ENCODE measurements at regions not wholly inside any gene's neighbourhood (a gene's known extent, or its start where the extent isn't known, plus 50 kb on each side); places are given as distances from the start of the nearest gene placed in this dataset.
A peak's percentile ranks its signal among the peaks of the same experiment; 100 is the strongest.

DNA sequence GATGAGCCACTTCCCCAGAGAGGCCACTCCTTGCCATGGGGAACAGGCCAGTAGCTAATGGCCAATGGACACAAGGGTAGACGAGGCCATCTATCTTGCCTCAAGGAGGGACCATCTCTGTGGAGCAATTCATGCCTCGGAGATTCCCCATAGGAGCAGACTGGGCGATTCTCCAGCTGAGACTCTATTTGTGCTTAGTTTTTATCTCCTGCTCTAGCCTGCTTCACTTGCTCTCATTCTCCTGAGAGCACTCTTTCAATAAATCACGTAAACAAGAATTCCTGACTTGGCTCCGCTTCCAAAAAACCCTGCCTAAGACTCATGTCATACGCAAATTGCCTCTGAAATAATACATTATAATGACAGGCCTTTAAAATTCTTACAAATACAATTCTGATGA lies 396.4 kb upstream of the USP15 start:
- Mint-ChIP-seq H3K4me1 (peaks cover 0 to 1% (median 0%) of the 10 kb centered on the region in 7 donors), H3K27me3 (peaks cover 0 to 7% (median 0%) of the 10 kb centered on the region in 5 donors), H3K36me3 (no peaks in the 10 kb centered on the region), H3K4me3 (no peak overlapping the region), H3K27ac (no peak overlapping the region), H3K9me3 (no peaks in the 10 kb centered on the region)
- Histone ChIP-seq H3K4me1 (ENCODE audit: control insufficient read depth in 2 of 2, insufficient read depth in 2 of 2, low read length in 2 of 2) (no peaks in the 10 kb centered on the region), H3K9me3 (ENCODE audit: control insufficient read depth in 2 of 3, low read length in 3 of 3) (no peaks in the 10 kb centered on the region), H3K27me3 (ENCODE audit: control insufficient read depth in 2 of 2, insufficient read depth in 2 of 2, low read length in 2 of 2) (no peaks in the 10 kb centered on the region), H3K36me3 (ENCODE audit: control insufficient read depth in 2 of 3, insufficient read depth in 3 of 3, low read length in 3 of 3) (no peaks in the 10 kb centered on the region), H3K4me3 (ENCODE audit: low read length) (no peak overlapping the region), H3K27ac (ENCODE audit: low read depth, low read length) (no peak overlapping the region)
- POLR2A ChIA-PET = no interaction called here
- no peak for ATAC-seq
- DNase-seq = no peak
- intact Hi-C loops (cut with micrococcal nuclease) = loop anchor here in 1 of 2 donors (10.0 kb wide), 1 partner anchor 131 kb away; no protein-coding TSS in a partner anchor
- CTCF ChIA-PET = no interaction called here

DNA sequence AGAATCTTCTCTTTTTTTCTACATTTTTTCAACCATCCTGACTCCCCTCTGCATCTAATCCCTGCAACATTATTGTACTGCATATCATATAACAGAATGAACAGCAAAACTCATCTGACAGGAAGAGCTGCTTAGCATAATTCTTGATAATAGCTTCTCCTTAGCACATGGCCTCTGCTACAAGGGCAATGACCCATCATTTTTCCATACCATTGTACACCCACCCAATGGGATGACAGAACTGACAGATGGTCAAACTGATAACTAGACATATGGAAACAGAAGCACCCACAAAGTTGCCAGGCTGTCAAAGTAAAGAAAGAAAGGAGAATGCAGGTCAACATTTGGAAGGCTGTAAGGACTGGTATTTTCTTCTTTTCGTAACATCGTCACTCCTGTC lies 390.4 kb upstream of the USP15 start:
- peaks cover 0 to 2% (median 0%) of the 10 kb centered on the region in 5 donors for H3K36me3 Mint-ChIP-seq

DNA sequence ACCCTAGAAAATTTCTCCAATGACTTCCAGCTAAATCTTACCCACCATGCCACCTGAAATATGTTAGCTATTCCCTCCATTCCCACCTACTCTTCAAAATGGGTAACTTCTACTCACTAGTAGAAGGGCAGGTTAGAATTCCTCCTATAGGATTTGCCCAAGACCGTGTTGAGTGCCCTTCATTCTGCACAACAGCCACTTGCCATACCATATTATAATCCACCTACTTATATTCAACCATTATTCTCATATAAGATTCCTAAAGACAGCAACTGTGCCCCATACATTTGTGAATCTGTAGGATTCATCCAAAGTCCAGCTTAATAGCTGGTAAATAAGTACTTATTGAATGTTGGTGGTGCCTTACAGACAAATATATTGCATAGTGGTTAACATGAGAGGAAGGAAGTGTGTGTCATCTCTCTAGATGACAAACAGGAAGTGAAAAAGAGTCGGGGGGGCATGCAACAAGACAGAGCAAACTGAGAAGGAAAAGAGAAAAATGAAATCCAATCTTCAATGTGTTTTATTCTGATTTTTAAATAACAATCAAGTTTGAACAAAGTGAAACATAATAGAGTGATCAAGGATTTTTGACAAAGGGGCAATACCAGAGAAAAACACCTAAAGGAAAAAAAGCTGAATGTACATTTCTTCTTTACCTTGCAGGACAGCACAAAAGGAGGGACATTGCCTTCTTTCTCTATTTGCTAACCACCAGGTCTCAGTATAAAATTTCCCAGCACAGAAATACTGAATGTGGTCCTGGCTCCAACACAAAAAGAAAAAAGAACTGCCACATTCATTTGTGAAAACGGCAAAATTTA lies 389.3 kb upstream of the USP15 start:
- POLR2A ChIA-PET = no interaction called here
- Histone ChIP-seq H3K27ac (ENCODE audit: low read depth, low read length) (no peak overlapping the region), H3K9me3 (ENCODE audit: control insufficient read depth in 2 of 3, low read length in 3 of 3) (no peaks in the 10 kb centered on the region), H3K27me3 (ENCODE audit: control insufficient read depth in 2 of 2, insufficient read depth in 2 of 2, low read length in 2 of 2) (no peaks in the 10 kb centered on the region), H3K4me3 (ENCODE audit: low read length) (no peak overlapping the region), H3K36me3 (ENCODE audit: control insufficient read depth in 2 of 3, insufficient read depth in 3 of 3, low read length in 3 of 3) (no peaks in the 10 kb centered on the region), H3K4me1 (ENCODE audit: control insufficient read depth in 2 of 2, insufficient read depth in 2 of 2, low read length in 2 of 2) (peaks cover 0 to 10% of the 10 kb centered on the region in 2 donors)
- peak in 7 of 9 donors; percentile 5 to 45 (median 25) for DNase-seq
- Mint-ChIP-seq H3K4me3 (no peak overlapping the region), H3K36me3 (peaks cover 0 to 2% (median 0%) of the 10 kb centered on the region in 5 donors), H3K9me3 (peaks cover 0 to 8% (median 0%) of the 10 kb centered on the region in 11 donors), H3K27me3 (peaks cover 0 to 11% (median 0%) of the 10 kb centered on the region in 5 donors), H3K27ac (no peak overlapping the region), H3K4me1 (peaks cover 0 to 7% (median 3%) of the 10 kb centered on the region in 7 donors)
- CTCF ChIA-PET = no interaction called here
- peak; percentile 79 for ATAC-seq
- intact Hi-C loops (cut with micrococcal nuclease) = loop anchor here (5.0 to 10.0 kb wide), 2 partner anchors 324 to 391 kb away; partner anchors contain the start of gene USP15 (in 1 of the 2)

More for the DNA sequence above, 390.4 kb upstream of the USP15 start:
- Mint-ChIP-seq H3K27ac (no peak overlapping the region), H3K4me1 (peaks cover 0 to 7% (median 3%) of the 10 kb centered on the region in 7 donors), H3K27me3 (peaks cover 0 to 10% (median 0%) of the 10 kb centered on the region in 5 donors), H3K9me3 (peaks cover 0 to 8% (median 0%) of the 10 kb centered on the region in 11 donors), H3K4me3 (no peak overlapping the region)
- Histone ChIP-seq H3K27ac (ENCODE audit: low read depth, low read length) (no peak overlapping the region), H3K9me3 (ENCODE audit: control insufficient read depth in 2 of 3, low read length in 3 of 3) (no peaks in the 10 kb centered on the region), H3K4me1 (ENCODE audit: control insufficient read depth in 2 of 2, insufficient read depth in 2 of 2, low read length in 2 of 2) (peaks cover 0 to 10% of the 10 kb centered on the region in 2 donors), H3K27me3 (ENCODE audit: control insufficient read depth in 2 of 2, insufficient read depth in 2 of 2, low read length in 2 of 2) (no peaks in the 10 kb centered on the region), H3K36me3 (ENCODE audit: control insufficient read depth in 2 of 3, insufficient read depth in 3 of 3, low read length in 3 of 3) (no peaks in the 10 kb centered on the region), H3K4me3 (ENCODE audit: low read length) (no peak overlapping the region)
- CTCF ChIA-PET = no interaction called here
- DNase-seq (no peak), ATAC-seq (no peak)
- intact Hi-C loops (cut with micrococcal nuclease) = loop anchor here (5.0 to 10.0 kb wide), 3 partner anchors 125 to 393 kb away; partner anchors contain the start of gene USP15 (in 1 of the 2)
- POLR2A ChIA-PET = no interaction called here

DNA sequence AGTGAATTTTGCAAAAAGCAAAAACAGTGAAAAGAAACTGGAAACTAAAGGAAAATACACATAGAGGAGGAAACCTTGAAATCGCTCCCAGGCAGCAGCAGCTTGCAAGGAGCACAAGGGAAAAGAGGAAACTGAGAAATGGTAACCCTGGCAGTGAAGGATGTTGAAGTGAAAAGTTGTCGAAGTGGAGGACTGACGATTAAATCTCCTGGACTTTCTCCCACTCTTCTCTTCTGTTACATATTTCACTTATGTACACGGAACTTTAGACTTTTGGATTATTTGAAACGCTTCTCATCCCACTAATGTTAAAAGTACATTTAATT lies 388.8 kb upstream of the USP15 start:
- Histone ChIP-seq H3K27me3 (ENCODE audit: control insufficient read depth in 2 of 2, insufficient read depth in 2 of 2, low read length in 2 of 2) (no peaks in the 10 kb centered on the region), H3K4me1 (ENCODE audit: control insufficient read depth in 2 of 2, insufficient read depth in 2 of 2, low read length in 2 of 2) (peaks cover 0 to 10% of the 10 kb centered on the region in 2 donors), H3K4me3 (ENCODE audit: low read length) (no peak overlapping the region), H3K27ac (ENCODE audit: low read depth, low read length) (no peak overlapping the region), H3K9me3 (ENCODE audit: control insufficient read depth in 2 of 3, low read length in 3 of 3) (no peaks in the 10 kb centered on the region), H3K36me3 (ENCODE audit: control insufficient read depth in 2 of 3, insufficient read depth in 3 of 3, low read length in 3 of 3) (no peaks in the 10 kb centered on the region)
- peaks cover 0 to 2% (median 0%) of the 10 kb centered on the region in 5 donors for H3K36me3 Mint-ChIP-seq
- H3K27me3 Mint-ChIP-seq = peaks cover 0 to 12% (median 0%) of the 10 kb centered on the region in 5 donors
- CTCF ChIA-PET = no interaction called here
- H3K27ac Mint-ChIP-seq = no peak overlapping the region
- peaks cover 0 to 7% (median 3%) of the 10 kb centered on the region in 7 donors for H3K4me1 Mint-ChIP-seq
- POLR2A ChIA-PET = no interaction called here
- H3K9me3 Mint-ChIP-seq = peaks cover 0 to 8% (median 0%) of the 10 kb centered on the region in 11 donors
- ATAC-seq = no peak
- intact Hi-C loops (cut with micrococcal nuclease) = loop anchor here (5.0 to 10.0 kb wide), 2 partner anchors 323 to 391 kb away; partner anchors contain the start of gene USP15 (in 1 of the 2)
- H3K4me3 Mint-ChIP-seq = peak overlapping the region in 1 of 10 donors; percentile 11
- DNase-seq = no peak

DNA sequence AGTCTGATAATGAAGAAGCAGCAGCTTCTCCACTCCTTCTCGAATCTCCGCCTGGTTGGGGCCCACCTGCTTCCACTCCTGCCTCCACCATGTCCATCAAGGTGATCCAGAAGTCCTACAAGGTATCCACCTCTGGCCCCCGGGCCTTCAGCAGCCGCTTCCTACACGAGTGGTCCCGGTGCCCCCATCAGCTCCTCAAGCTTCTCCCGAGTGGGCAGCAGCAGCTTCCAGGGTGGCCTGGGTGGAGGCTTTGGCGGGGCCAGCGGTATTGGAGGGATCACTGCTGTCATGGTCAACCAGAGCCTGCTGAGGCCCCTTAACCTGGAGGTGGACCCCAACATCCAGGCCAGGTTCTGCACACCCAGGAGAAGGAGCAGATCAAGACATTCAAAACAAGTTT lies 381.0 kb upstream of the USP15 start:
- no peaks in the 10 kb centered on the region for H3K9me3 ChIP-seq (ENCODE audit: control insufficient read depth in 2 of 3, low read length in 3 of 3)
- no peak for DNase-seq
- no peak for ATAC-seq
- H3K36me3 ChIP-seq (ENCODE audit: control insufficient read depth in 2 of 3, insufficient read depth in 3 of 3, low read length in 3 of 3) = no peaks in the 10 kb centered on the region
- ChIA-PET POLR2A (no interaction called here), CTCF (no interaction called here)
- Mint-ChIP-seq H3K4me3 (no peak overlapping the region), H3K9me3 (peaks cover 0 to 2% (median 0%) of the 10 kb centered on the region in 11 donors), H3K4me1 (no peaks in the 10 kb centered on the region), H3K27me3 (peaks cover 0 to 15% (median 0%) of the 10 kb centered on the region in 5 donors), H3K36me3 (no peaks in the 10 kb centered on the region), H3K27ac (no peak overlapping the region)
- H3K4me3 ChIP-seq (ENCODE audit: low read length) = no peak overlapping the region
- no peak overlapping the region for H3K27ac ChIP-seq (ENCODE audit: low read depth, low read length)
- H3K4me1 ChIP-seq (ENCODE audit: control insufficient read depth in 2 of 2, insufficient read depth in 2 of 2, low read length in 2 of 2) = no peaks in the 10 kb centered on the region
- intact Hi-C loops (cut with micrococcal nuclease) = loop anchor here in 1 of 2 donors (10.0 kb wide), 1 partner anchor 316 kb away; a partner anchor contains a TSS
- H3K27me3 ChIP-seq (ENCODE audit: control insufficient read depth in 2 of 2, insufficient read depth in 2 of 2, low read length in 2 of 2) = no peaks in the 10 kb centered on the region

DNA sequence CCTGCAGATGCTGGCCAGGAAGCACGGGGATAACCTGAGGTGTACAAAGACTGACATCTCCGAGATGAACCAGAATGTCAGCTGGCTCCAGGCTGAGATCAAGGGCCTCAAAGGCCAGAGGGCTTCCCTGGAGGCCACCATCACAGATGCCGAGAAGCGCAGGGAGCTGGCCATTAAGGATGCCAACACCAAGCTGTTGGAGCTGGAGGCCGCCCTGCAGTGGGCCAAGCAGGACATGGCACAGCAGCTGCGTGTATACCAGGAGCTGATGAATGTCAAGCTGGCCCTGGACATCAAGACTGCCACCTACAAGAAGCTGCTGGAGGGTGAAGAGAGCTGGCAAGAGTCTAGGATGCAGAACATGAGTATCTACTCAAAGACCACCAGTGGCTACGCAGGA lies 380.0 kb upstream of the USP15 start:
- peaks cover 0 to 2% (median 0%) of the 10 kb centered on the region in 11 donors for H3K9me3 Mint-ChIP-seq
- H3K36me3 Mint-ChIP-seq = no peaks in the 10 kb centered on the region
- ATAC-seq = no peak
- Histone ChIP-seq H3K36me3 (ENCODE audit: control insufficient read depth in 2 of 3, insufficient read depth in 3 of 3, low read length in 3 of 3) (no peaks in the 10 kb centered on the region), H3K9me3 (ENCODE audit: control insufficient read depth in 2 of 3, low read length in 3 of 3) (no peaks in the 10 kb centered on the region), H3K27ac (ENCODE audit: low read depth, low read length) (no peak overlapping the region), H3K4me1 (ENCODE audit: control insufficient read depth in 2 of 2, insufficient read depth in 2 of 2, low read length in 2 of 2) (no peaks in the 10 kb centered on the region), H3K27me3 (ENCODE audit: control insufficient read depth in 2 of 2, insufficient read depth in 2 of 2, low read length in 2 of 2) (no peaks in the 10 kb centered on the region), H3K4me3 (ENCODE audit: low read length) (no peak overlapping the region)
- peaks cover 0 to 8% (median 0%) of the 10 kb centered on the region in 5 donors for H3K27me3 Mint-ChIP-seq
- intact Hi-C loops (cut with micrococcal nuclease) = no loop called here
- H3K4me3 Mint-ChIP-seq = no peak overlapping the region
- ChIA-PET POLR2A (no interaction called here), CTCF (no interaction called here)
- DNase-seq = no peak
- H3K27ac Mint-ChIP-seq = no peak overlapping the region
- H3K4me1 Mint-ChIP-seq = no peaks in the 10 kb centered on the region

Measured in naive thymus-derived CD4-positive, alpha-beta T cell (primary cell).